ENCODE measurements at regions not wholly inside any gene's neighbourhood (a gene's known extent, or its start where the extent isn't known, plus 50 kb on each side); places are given as distances from the start of the nearest gene placed in this dataset.

DNA sequence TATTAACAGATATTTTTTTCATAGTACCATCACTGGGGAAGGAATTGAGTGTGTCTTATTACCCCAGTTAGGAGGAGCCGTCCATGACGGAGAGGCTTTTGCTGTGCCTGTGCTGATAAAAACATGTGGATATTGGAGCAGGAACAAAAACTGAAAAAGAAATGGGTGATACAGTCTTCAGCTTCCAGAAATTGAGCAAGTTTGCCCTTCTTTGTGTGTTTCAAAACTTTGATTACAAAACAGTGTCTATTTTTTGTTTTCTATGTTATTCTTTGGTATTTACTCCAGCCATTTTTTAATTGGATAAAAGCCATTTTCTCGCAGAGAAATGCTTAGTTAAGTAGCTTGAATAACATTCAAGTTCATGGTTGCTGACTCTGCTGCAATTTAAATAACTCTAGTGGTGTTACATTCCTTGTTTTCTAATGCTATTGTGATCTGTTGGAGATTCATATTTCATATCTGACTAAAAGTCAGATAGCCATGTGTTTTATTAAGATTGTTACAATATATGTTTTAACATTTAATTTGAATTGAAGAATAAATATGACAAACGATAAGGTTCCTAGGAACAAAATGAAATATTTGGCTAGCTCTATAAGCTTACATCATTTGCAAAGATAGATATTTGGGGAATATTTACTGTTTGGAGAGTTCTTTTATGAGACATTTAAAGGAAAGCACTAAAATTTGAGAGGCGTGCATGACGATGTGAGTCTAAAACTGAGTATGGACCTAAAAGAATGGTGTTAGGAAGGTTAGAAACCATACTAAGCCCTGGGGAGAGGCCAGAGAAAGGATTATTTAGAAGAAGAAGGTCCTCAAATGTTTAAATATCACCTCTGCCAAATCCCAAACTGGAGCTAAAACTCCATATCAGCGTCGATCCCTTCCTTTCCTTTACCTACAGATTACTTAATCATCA, 747.3 kb upstream of the CELF2 start:
- no peak for ATAC-seq (ENCODE audit: low read depth)

DNA sequence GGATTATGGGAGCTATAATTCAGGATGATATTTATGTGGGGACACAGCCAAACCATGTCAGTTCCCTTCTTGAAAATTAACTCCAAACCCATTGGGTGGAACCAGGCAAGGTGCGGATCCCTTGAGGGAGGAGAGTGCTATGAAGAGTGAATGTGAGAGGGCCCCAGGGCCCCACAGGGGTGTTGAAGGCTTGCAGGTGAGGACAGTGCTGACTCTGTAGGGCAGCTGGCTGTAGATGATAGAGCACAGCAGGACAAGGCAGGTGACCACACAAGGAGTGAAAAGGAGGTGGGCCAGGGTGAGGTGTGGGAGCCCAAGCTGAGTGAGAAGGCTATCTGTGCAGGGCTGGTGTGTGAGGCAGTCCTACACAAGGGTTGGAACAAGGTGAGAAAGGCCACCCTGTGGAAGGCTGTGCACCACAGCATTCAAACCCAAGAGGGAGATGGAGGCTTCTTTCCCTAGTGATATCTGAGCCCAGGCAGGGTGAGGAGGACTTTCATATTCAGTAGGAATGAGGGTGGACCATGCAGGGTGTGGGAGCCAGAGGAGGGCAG, 746.0 kb upstream of the CELF2 start:
- TF ChIP-seq, protein P1, sequence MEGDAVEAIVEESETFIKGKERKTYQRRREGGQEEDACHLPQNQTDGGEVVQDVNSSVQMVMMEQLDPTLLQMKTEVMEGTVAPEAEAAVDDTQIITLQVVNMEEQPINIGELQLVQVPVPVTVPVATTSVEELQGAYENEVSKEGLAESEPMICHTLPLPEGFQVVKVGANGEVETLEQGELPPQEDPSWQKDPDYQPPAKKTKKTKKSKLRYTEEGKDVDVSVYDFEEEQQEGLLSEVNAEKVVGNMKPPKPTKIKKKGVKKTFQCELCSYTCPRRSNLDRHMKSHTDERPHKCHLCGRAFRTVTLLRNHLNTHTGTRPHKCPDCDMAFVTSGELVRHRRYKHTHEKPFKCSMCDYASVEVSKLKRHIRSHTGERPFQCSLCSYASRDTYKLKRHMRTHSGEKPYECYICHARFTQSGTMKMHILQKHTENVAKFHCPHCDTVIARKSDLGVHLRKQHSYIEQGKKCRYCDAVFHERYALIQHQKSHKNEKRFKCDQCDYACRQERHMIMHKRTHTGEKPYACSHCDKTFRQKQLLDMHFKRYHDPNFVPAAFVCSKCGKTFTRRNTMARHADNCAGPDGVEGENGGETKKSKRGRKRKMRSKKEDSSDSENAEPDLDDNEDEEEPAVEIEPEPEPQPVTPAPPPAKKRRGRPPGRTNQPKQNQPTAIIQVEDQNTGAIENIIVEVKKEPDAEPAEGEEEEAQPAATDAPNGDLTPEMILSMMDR (IDR thresholded peaks at IDR 0.05; ENCODE audit: poor library complexity, severe bottlenecking), result no peak
- no peak for ATAC-seq (ENCODE audit: low read depth)

More for the DNA sequence above, 747.3 kb upstream of the CELF2 start:
- Histone ChIP-seq H3K4me1 (ENCODE audit: insufficient read depth, poor library complexity, severe bottlenecking) (no peaks in the 10 kb centered on the region), H3K27ac (ENCODE audit: poor library complexity, severe bottlenecking) (no peak overlapping the region), H3K4me3 (ENCODE audit: severe bottlenecking) (no peak overlapping the region), H3K36me3 (ENCODE audit: low read depth) (no peaks in the 10 kb centered on the region), H3K9me3 (ENCODE audit: severe bottlenecking) (no peaks in the 10 kb centered on the region), H3K27me3 (ENCODE audit: insufficient read depth, poor library complexity, severe bottlenecking) (no peaks in the 10 kb centered on the region)
- TF ChIP-seq, protein P1 (IDR thresholded peaks at IDR 0.05; ENCODE audit: poor library complexity, severe bottlenecking), result no peak
- DNase-seq (ENCODE audit: low spot score), result no peak

DNA sequence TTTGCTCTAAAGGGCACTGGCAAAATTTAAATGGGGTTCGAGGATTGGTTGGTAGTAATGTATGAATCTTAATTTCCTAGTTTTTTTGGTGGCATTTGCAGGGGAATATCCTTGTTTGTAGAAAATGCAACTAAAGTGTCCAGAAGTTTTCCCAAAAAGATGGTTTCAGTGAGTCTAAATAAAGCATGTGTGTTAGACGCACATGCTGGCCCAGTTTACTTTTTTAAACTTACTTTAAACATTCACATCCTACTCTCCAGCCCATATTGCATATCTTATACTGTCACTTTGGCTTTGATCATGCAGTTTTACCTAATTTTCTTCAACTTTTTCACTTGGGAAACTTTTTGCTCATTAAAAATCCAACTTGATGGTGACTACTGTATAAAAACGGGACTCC, 744.0 kb upstream of the CELF2 start:
- DNase-seq (ENCODE audit: low spot score) (no peak), ATAC-seq (ENCODE audit: low read depth) (no peak)
- Histone ChIP-seq H3K36me3 (ENCODE audit: low read depth) (no peaks in the 10 kb centered on the region), H3K4me1 (ENCODE audit: insufficient read depth, poor library complexity, severe bottlenecking) (no peaks in the 10 kb centered on the region), H3K27me3 (ENCODE audit: insufficient read depth, poor library complexity, severe bottlenecking) (no peaks in the 10 kb centered on the region), H3K9me3 (ENCODE audit: severe bottlenecking) (no peaks in the 10 kb centered on the region), H3K4me3 (ENCODE audit: severe bottlenecking) (no peak overlapping the region), H3K27ac (ENCODE audit: poor library complexity, severe bottlenecking) (no peak overlapping the region)
- TF ChIP-seq, protein P1 (IDR thresholded peaks at IDR 0.05; ENCODE audit: poor library complexity, severe bottlenecking), result no peak

More for the DNA sequence above, 746.0 kb upstream of the CELF2 start:
- H3K9me3 ChIP-seq (ENCODE audit: severe bottlenecking), result no peaks in the 10 kb centered on the region
- H3K4me1 ChIP-seq (ENCODE audit: insufficient read depth, poor library complexity, severe bottlenecking), result no peaks in the 10 kb centered on the region
- no peak for DNase-seq (ENCODE audit: low spot score)
- no peaks in the 10 kb centered on the region for H3K27me3 ChIP-seq (ENCODE audit: insufficient read depth, poor library complexity, severe bottlenecking)
- no peak overlapping the region for H3K27ac ChIP-seq (ENCODE audit: poor library complexity, severe bottlenecking)
- H3K4me3 ChIP-seq (ENCODE audit: severe bottlenecking), result no peak overlapping the region
- H3K36me3 ChIP-seq (ENCODE audit: low read depth), result no peaks in the 10 kb centered on the region

DNA sequence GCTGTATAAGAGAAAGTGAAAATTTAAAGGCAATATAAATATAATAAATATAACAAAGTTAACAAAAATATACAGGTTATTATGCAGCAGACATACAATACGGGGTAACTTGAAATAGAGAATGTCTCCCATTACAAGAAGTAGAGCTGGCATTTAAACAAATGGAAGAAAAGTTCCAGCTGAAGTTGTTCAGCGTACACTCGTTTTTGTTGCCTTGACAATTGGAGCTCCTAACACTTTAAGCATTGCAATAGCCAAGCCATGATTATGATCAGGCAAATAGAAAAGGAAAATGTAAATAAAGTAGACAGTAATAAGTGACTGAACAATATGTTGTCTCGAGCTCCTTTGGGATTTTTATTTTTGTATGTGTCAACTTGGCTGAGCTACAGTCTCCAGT, 737.8 kb upstream of the CELF2 start:
- H3K27me3 ChIP-seq (ENCODE audit: insufficient read depth, poor library complexity, severe bottlenecking), result no peaks in the 10 kb centered on the region
- no peak overlapping the region for H3K27ac ChIP-seq (ENCODE audit: poor library complexity, severe bottlenecking)
- ATAC-seq (ENCODE audit: low read depth) (no peak), DNase-seq (ENCODE audit: low spot score) (no peak)
- no peaks in the 10 kb centered on the region for H3K36me3 ChIP-seq (ENCODE audit: low read depth)
- H3K4me3 ChIP-seq (ENCODE audit: severe bottlenecking), result no peak overlapping the region
- TF ChIP-seq, protein P1 (IDR thresholded peaks at IDR 0.05; ENCODE audit: poor library complexity, severe bottlenecking), result no peak
- H3K4me1 ChIP-seq (ENCODE audit: insufficient read depth, poor library complexity, severe bottlenecking), result no peaks in the 10 kb centered on the region
- no peaks in the 10 kb centered on the region for H3K9me3 ChIP-seq (ENCODE audit: severe bottlenecking)

DNA sequence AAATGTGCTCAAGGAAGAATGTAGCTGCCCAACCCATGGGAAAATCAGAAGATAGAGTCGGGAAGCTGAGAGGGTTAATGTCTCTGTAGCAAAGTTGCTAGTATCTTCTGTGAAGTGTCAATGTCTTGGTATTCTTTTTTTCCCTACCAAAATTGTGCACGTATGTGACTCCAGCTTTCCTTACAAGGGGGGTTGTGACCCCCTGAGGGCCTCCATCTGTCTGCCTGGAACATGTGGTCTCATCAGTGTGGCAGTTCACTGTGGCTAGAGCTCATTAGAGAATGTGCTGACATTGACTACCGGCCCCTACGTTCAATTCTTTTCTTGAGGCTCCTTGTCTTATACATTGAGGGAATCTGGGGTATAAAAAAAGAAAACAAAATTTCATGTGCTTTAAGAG, 725.2 kb upstream of the CELF2 start:
- ATAC-seq (ENCODE audit: low read depth), result no peak
- no peak overlapping the region for H3K4me3 ChIP-seq (ENCODE audit: severe bottlenecking)
- H3K27me3 ChIP-seq (ENCODE audit: insufficient read depth, poor library complexity, severe bottlenecking), result no peaks in the 10 kb centered on the region
- H3K27ac ChIP-seq (ENCODE audit: poor library complexity, severe bottlenecking), result no peak overlapping the region
- TF ChIP-seq, protein P1 (IDR thresholded peaks at IDR 0.05; ENCODE audit: poor library complexity, severe bottlenecking), result no peak
- DNase-seq (ENCODE audit: low spot score), result no peak
- no peaks in the 10 kb centered on the region for H3K9me3 ChIP-seq (ENCODE audit: severe bottlenecking)
- no peaks in the 10 kb centered on the region for H3K36me3 ChIP-seq (ENCODE audit: low read depth)
- H3K4me1 ChIP-seq (ENCODE audit: insufficient read depth, poor library complexity, severe bottlenecking), result no peaks in the 10 kb centered on the region

Measured in RWPE2 (cell line).